D721Med (cell line): ENCODE measurements at regions not wholly inside any gene's neighbourhood (a gene's known extent, or its start where the extent isn't known, plus 50 kb on each side); places are given as distances from the start of the nearest gene placed in this dataset.

Experiments
- DNase-seq: peaks from one replicate; pipeline ENCODE4 v3.0.0; 2011; ENCODE audit warnings: low spot score; ENCODE audit not compliant: insufficient read length
- FAIRE-seq: peaks from 2 replicates; lab custom pipeline; 2011; peaks lifted over from hg19 to GRCh38; lab: Jason Lieb, UNC
- CTCF ChIP-seq: IDR thresholded peaks from 2 replicates; pipeline ENCODE4 v1.5.1; 2012; ENCODE audit warnings: mild to moderate bottlenecking, control low read depth; ENCODE audit not compliant: insufficient read depth; ENCODE audit errors: missing control alignments

- FAIRE-seq (no peak), DNase-seq (no peak)
- TF ChIP-seq CTCF = no peak
These were observed 127.1 kb downstream of the MAF start for GRCh38 chr16:79473456-79473855.

GRCh38 chr16:79472426-79472825, 128.1 kb downstream of the MAF start:
- no peak for TF ChIP-seq CTCF
- FAIRE-seq (no peak), DNase-seq (no peak)

GRCh38 chr16:79469999-79470398, 130.5 kb downstream of the MAF start:
- no peak for TF ChIP-seq CTCF
- DNase-seq (no peak), FAIRE-seq (no peak)

GRCh38 chr16:79468631-79469030, 131.9 kb downstream of the MAF start:
- DNase-seq (no peak), FAIRE-seq (no peak)
- TF ChIP-seq CTCF = no peak

GRCh38 chr16:79468121-79468552, 132.4 kb downstream of the MAF start:
- no peak for TF ChIP-seq CTCF
- FAIRE-seq = no peak
- no peak for DNase-seq

- DNase-seq = no peak
- TF ChIP-seq CTCF = no peak
These were observed 134.4 kb downstream of the MAF start for GRCh38 chr16:79466111-79466510.

GRCh38 chr16:79463841-79464240, 136.7 kb downstream of the MAF start:
- DNase-seq (no peak), FAIRE-seq (no peak)
- no peak for TF ChIP-seq CTCF

More at GRCh38 chr16:79466111-79466510, 134.4 kb downstream of the MAF start:
- FAIRE-seq = no peak
